CD14-positive monocyte (primary cell): ENCODE measurements at regions not wholly inside any gene's neighbourhood (a gene's known extent, or its start where the extent isn't known, plus 50 kb on each side); places are given as distances from the start of the nearest gene placed in this dataset.

Source experiments
- DNase-seq, 3 donors: peaks; one replicate each; pipeline ENCODE4 v3.0.0-alpha.2; 2011 to 2022
- H2AFZ ChIP-seq: 2 replicates; pipeline ENCODE4 v1.6.0; 2012; ENCODE audit warnings: mild to moderate bottlenecking, low read depth, low read length, inconsistent platforms; ENCODE audit not compliant: insufficient read depth, poor library complexity, severe bottlenecking
- H3K27ac ChIP-seq, 2 donors: 1 replicate in 1 of 2; 2 replicates in 1 of 2; pipeline ENCODE4 v1.5.1; 2012 to 2013; ENCODE audit warnings: low read length in 2 of 2, control low read depth in 1 of 2, inconsistent platforms in 1 of 2, low read depth in 1 of 2, mild to moderate bottlenecking in 1 of 2
- H3K27me3 ChIP-seq, 2 donors: one replicate each; pipeline versions ENCODE4 v1.6.0 to v1.6.1; 2011 to 2013; ENCODE audit warnings: low read length in 2 of 2; ENCODE audit not compliant: control insufficient read depth in 2 of 2, insufficient read depth in 2 of 2
- H3K36me3 ChIP-seq, 2 donors: replicated peaks in 1 of 2; 1 replicate in 1 of 2; 2 replicates in 1 of 2; pipeline versions ENCODE4 v1.5.1 to v1.6.1; 2012 to 2013; ENCODE audit warnings: low read length in 2 of 2, control low read depth in 1 of 2, inconsistent platforms in 1 of 2, mild to moderate bottlenecking in 1 of 2; ENCODE audit not compliant: insufficient read depth in 2 of 2, control insufficient read depth in 1 of 2
- H3K4me1 ChIP-seq, 2 donors: 1 replicate in 1 of 2; 2 replicates in 1 of 2; pipeline versions ENCODE4 v1.5.1 to v1.6.1; 2012 to 2013; ENCODE audit warnings: low read length in 2 of 2, control low read depth in 1 of 2, inconsistent platforms in 1 of 2, mild to moderate bottlenecking in 1 of 2, moderate library complexity in 1 of 2; ENCODE audit not compliant: insufficient read depth in 2 of 2, control insufficient read depth in 1 of 2
- H3K4me2 ChIP-seq: replicated peaks from 2 replicates; pipeline ENCODE3; 2012; ENCODE audit warnings: low read length, moderate library complexity, mild to moderate bottlenecking; ENCODE audit not compliant: poor library complexity, severe bottlenecking; ENCODE audit errors: extremely low read depth
- H3K4me3 ChIP-seq, 3 experiments: fragments of 200-600 bp in 1 of 3; sonication (generic) in 1 of 3; replicated peaks in 1 of 3; 1 replicate in 2 of 3; 2 replicates in 1 of 3; pipeline ENCODE4 v1.5.1; 2011 to 2013; ENCODE audit warnings: low read length in 3 of 3, mild to moderate bottlenecking in 3 of 3, control low read depth in 2 of 3, low read depth in 2 of 3, inconsistent platforms in 1 of 3, moderate library complexity in 1 of 3
- H3K79me2 ChIP-seq: 2 replicates; pipeline ENCODE4 v1.6.0; 2012; ENCODE audit warnings: mild to moderate bottlenecking, control low read depth, inconsistent platforms, low read length, moderate library complexity; ENCODE audit not compliant: insufficient read depth
- H3K9ac ChIP-seq: 2 replicates; pipeline ENCODE4 v1.6.0; 2017; ENCODE audit warnings: low read length, mild to moderate bottlenecking; ENCODE audit not compliant: insufficient read depth, poor library complexity, severe bottlenecking
- H3K9me3 ChIP-seq, 2 donors: replicated peaks in 1 of 2; 1 replicate in 1 of 2; 2 replicates in 1 of 2; pipeline versions ENCODE4 v1.5.1 to v1.6.1; 2012 to 2013; ENCODE audit warnings: low read length in 2 of 2, control low read depth in 1 of 2; ENCODE audit not compliant: control insufficient read depth in 1 of 2, insufficient read depth in 1 of 2
- H4K20me1 ChIP-seq: 2 replicates; pipeline ENCODE4 v1.6.0; 2012; ENCODE audit warnings: mild to moderate bottlenecking, low read length, control low read depth, moderate library complexity; ENCODE audit not compliant: insufficient read depth
- H3K27ac Mint-ChIP-seq, 7 donors: one replicate each; pipeline ENCODE4 v1.8.0; 2020; ENCODE audit warnings: mild to moderate bottlenecking in 7 of 7, mixed read lengths in 7 of 7, moderate library complexity in 6 of 7, inconsistent platforms in 2 of 7
- H3K27me3 Mint-ChIP-seq, 3 donors: one replicate each; pipeline ENCODE4 v1.8.0; 2021 to 2022; ENCODE audit warnings: low read depth in 3 of 3, mild to moderate bottlenecking in 3 of 3, mixed read lengths in 3 of 3, moderate library complexity in 3 of 3, inconsistent platforms in 1 of 3
- H3K36me3 Mint-ChIP-seq, 2 donors: one replicate each; pipeline ENCODE4 v1.8.0; 2020; ENCODE audit warnings: mixed read lengths in 2 of 2, inconsistent platforms in 1 of 2, mild to moderate bottlenecking in 1 of 2
- H3K4me1 Mint-ChIP-seq: one replicate; pipeline ENCODE4 v1.8.0; 2020; ENCODE audit warnings: mild to moderate bottlenecking, mixed read lengths
- H3K4me3 Mint-ChIP-seq, 2 donors: one replicate each; pipeline ENCODE4 v1.8.0; 2020; ENCODE audit warnings: mild to moderate bottlenecking in 2 of 2, mixed read lengths in 2 of 2, moderate library complexity in 1 of 2
- H3K9me3 Mint-ChIP-seq, 7 donors: one replicate each; pipeline ENCODE4 v1.8.0; 2020 to 2022; ENCODE audit warnings: mixed read lengths in 7 of 7, mild to moderate bottlenecking in 6 of 7, moderate library complexity in 6 of 7, inconsistent platforms in 2 of 7
- CTCF ChIP-seq: fragments of 200-600 bp; IDR thresholded peaks from one replicate; pipeline ENCODE4 v1.8.0; 2022; ENCODE audit warnings: antibody characterized with exemption, mild to moderate bottlenecking
- WGBS: methylation state at CpG from one replicate; pipeline ENCODE4 v1.1.5; 2013; ENCODE audit warnings: missing lambda C conversion rate; ENCODE audit not compliant: insufficient coverage; 5-methylcytosine and 5-hydroxymethylcytosine counted together
- intact Hi-C, 2 donors: fragments of 100-400 bp; cut with micrococcal nuclease; formaldehyde crosslinking; loops; one replicate each; pipeline versions ENCODE4 v1.15.0 to v1.15.1; 2023

- intact Hi-C loops = no loop called here
- H3K9me3 ChIP-seq = no peaks in the 10 kb centered on the region
- no peaks in the 10 kb centered on the region for H4K20me1 ChIP-seq
- H3K9ac ChIP-seq = no peak overlapping the region
- no peak overlapping the region for H3K4me3 Mint-ChIP-seq
- no peaks in the 10 kb centered on the region for H3K4me1 ChIP-seq
- no peaks in the 10 kb centered on the region for H3K36me3 Mint-ChIP-seq
- no peak overlapping the region for H3K4me2 ChIP-seq
- H3K36me3 ChIP-seq = no peaks in the 10 kb centered on the region
- TF ChIP-seq CTCF = no peak
- no peak for DNase-seq
- no peak overlapping the region for H3K27ac ChIP-seq
- 94% methylated on average over 23 of the region's 33 CpGs for WGBS
- H3K79me2 ChIP-seq = no peaks in the 10 kb centered on the region
- no peak overlapping the region for H3K4me3 ChIP-seq
- H3K9me3 Mint-ChIP-seq = peaks cover 0 to 19% (median 3%) of the 10 kb centered on the region in 7 donors
- H2AFZ ChIP-seq = no peak overlapping the region
- no peak overlapping the region for H3K27ac Mint-ChIP-seq
- H3K27me3 ChIP-seq = no peaks in the 10 kb centered on the region
- no peaks in the 10 kb centered on the region for H3K4me1 Mint-ChIP-seq
- H3K27me3 Mint-ChIP-seq = peaks cover 0 to 4% (median 1%) of the 10 kb centered on the region in 3 donors
Observed at GRCh38 chr19:31517224-31518180, 168.3 kb upstream of the TSHZ3 start.

GRCh38 chr19:31518216-31519020, 169.2 kb upstream of the TSHZ3 start:
- H3K79me2 ChIP-seq = no peaks in the 10 kb centered on the region
- no peaks in the 10 kb centered on the region for H3K4me1 Mint-ChIP-seq

More at GRCh38 chr19:31518216-31519020, 169.2 kb upstream of the TSHZ3 start:
- Histone ChIP-seq H3K4me3 (no peak overlapping the region), H3K27me3 (no peaks in the 10 kb centered on the region), H3K27ac (no peak overlapping the region), H3K4me1 (no peaks in the 10 kb centered on the region), H3K9ac (no peak overlapping the region), H3K9me3 (no peaks in the 10 kb centered on the region), H3K36me3 (no peaks in the 10 kb centered on the region), H4K20me1 (no peaks in the 10 kb centered on the region), H3K4me2 (no peak overlapping the region), H2AFZ (no peak overlapping the region)
- Mint-ChIP-seq H3K4me3 (no peak overlapping the region), H3K27me3 (peaks cover 0 to 6% (median 1%) of the 10 kb centered on the region in 3 donors), H3K36me3 (no peaks in the 10 kb centered on the region), H3K9me3 (peaks cover 0 to 19% (median 3%) of the 10 kb centered on the region in 7 donors), H3K27ac (no peak overlapping the region)
- no peak for TF ChIP-seq CTCF
- 80% methylated on average over 1 of the region's 13 CpGs for WGBS
- intact Hi-C loops = no loop called here
- no peak for DNase-seq
